AG04449 (cell line): ENCODE measurements at regions not wholly inside any gene's neighbourhood (a gene's known extent, or its start where the extent isn't known, plus 50 kb on each side); places are given as distances from the start of the nearest gene placed in this dataset.

ENCODE experiments used
- CTCF ChIA-PET: fragments of 350-600 bp; formaldehyde crosslinking; extraction: SDS; loops from one replicate; lab custom pipeline; 2021; ENCODE audit warnings: antibody characterized with exemption; lab: Yijun Ruan, JAX
- POLR2A ChIA-PET: fragments of 400-600, 350-600 bp; formaldehyde crosslinking; extraction: SDS; loops from one replicate; lab custom pipeline; 2020; ENCODE audit warnings: antibody characterized with exemption, inconsistent platforms; lab: Yijun Ruan, JAX
- DNase-seq: peaks from one replicate; pipeline ENCODE4 v3.0.0-alpha.2; 2010; ENCODE audit warnings: low read depth, low spot score
- H3K4me3 ChIP-seq: 2 replicates; pipeline ENCODE4 v1.5.1; 2011; ENCODE audit warnings: low read depth, mild to moderate bottlenecking, control low read depth, low read length
- TF ChIP-seq, protein P1 (sequence below): IDR thresholded peaks from one replicate; pipeline ENCODE4 v1.5.1; 2011; ENCODE audit warnings: mild to moderate bottlenecking, moderate library complexity, low read length, control low read depth, inconsistent platforms; ENCODE audit not compliant: insufficient read depth; ENCODE audit errors: missing control alignments

GRCh38 chr18:29586210-29586609 is 1409.3 kb upstream of the CDH2 start:
- ChIA-PET CTCF (no interaction called here), POLR2A (no interaction called here)
- TF ChIP-seq, protein P1, sequence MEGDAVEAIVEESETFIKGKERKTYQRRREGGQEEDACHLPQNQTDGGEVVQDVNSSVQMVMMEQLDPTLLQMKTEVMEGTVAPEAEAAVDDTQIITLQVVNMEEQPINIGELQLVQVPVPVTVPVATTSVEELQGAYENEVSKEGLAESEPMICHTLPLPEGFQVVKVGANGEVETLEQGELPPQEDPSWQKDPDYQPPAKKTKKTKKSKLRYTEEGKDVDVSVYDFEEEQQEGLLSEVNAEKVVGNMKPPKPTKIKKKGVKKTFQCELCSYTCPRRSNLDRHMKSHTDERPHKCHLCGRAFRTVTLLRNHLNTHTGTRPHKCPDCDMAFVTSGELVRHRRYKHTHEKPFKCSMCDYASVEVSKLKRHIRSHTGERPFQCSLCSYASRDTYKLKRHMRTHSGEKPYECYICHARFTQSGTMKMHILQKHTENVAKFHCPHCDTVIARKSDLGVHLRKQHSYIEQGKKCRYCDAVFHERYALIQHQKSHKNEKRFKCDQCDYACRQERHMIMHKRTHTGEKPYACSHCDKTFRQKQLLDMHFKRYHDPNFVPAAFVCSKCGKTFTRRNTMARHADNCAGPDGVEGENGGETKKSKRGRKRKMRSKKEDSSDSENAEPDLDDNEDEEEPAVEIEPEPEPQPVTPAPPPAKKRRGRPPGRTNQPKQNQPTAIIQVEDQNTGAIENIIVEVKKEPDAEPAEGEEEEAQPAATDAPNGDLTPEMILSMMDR, result no peak
- no peak for DNase-seq
- H3K4me3 ChIP-seq, result no peak overlapping the region

DNA sequence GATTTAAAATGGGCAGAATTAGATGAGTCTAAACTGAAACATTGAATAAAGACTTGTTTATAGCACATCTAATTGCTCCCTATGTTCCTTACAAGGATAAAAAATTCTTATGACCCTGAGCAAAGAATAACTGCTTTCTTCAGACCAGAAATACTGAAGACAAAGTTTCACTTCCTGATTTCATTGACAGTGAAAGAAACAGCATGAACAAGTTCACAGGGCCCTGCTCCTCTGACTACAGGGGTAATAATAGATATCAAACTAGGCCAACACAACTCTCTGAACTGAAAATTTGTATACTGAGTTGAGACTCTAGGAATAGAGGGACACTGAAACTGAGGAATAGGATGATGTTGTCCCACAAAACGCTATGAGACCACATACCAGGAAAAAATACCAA is 1383.3 kb upstream of the CDH2 start:
- TF ChIP-seq, protein P1, result no peak
- POLR2A ChIA-PET, result no interaction called here
- no peak for DNase-seq
- no peak overlapping the region for H3K4me3 ChIP-seq
- CTCF ChIA-PET, result no interaction called here

GRCh38 chr18:29556070-29556469 is 1379.1 kb upstream of the CDH2 start:
- POLR2A ChIA-PET, result no interaction called here

GRCh38 chr18:29549759-29550158 is 1372.8 kb upstream of the CDH2 start:
- ChIA-PET CTCF (no interaction called here), POLR2A (no interaction called here)
- TF ChIP-seq, protein P1, result no peak
- DNase-seq, result no peak
- no peak overlapping the region for H3K4me3 ChIP-seq

More at GRCh38 chr18:29556070-29556469, 1379.1 kb upstream of the CDH2 start:
- H3K4me3 ChIP-seq, result no peak overlapping the region
- DNase-seq, result no peak
- CTCF ChIA-PET, result no interaction called here
- TF ChIP-seq, protein P1, result no peak

- H3K4me3 ChIP-seq, result no peak overlapping the region
- POLR2A ChIA-PET, result no interaction called here
- TF ChIP-seq, protein P1, result no peak
- no peak for DNase-seq
- CTCF ChIA-PET, result no interaction called here
Measured at GRCh38 chr18:29547626-29548025, 1370.7 kb upstream of the CDH2 start.

DNA sequence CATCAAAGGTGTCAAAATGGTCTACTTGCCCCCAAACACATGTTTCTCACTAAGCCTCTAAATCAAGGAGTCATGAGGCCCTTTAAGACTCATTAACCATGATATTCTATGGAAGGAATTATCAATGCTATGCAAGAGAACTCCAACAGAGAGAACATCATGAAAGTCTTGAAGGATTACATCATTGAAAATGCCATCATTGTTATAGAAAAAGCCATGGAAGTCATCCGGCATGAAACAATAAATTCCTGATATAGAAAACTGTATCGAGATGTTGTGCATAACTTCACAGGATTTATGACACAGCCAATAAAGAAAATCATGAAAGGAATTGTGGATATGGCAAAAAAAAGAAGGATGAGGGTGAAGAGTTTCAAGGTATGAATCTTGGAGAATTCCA is 1363.6 kb upstream of the CDH2 start:
- ChIA-PET POLR2A (no interaction called here), CTCF (no interaction called here)
- TF ChIP-seq, protein P1, result no peak
- no peak overlapping the region for H3K4me3 ChIP-seq
- no peak for DNase-seq
